GM18861 (cell line): ENCODE measurements at regions not wholly inside any gene's neighbourhood (a gene's known extent, or its start where the extent isn't known, plus 50 kb on each side); places are given as distances from the start of the nearest gene placed in this dataset.
"Not testable (repeated sequence)": the region's sequence is repeated elsewhere in the genome, so short reads cannot be mapped to it uniquely, and the experiment has no call there.

Source experiments
- ATAC-seq: cut with Tn5 transposase; IDR thresholded peaks from one replicate; pipeline ENCODE4 v1.9.1; 2021; ENCODE audit not compliant: unreplicated experiment

DNA sequence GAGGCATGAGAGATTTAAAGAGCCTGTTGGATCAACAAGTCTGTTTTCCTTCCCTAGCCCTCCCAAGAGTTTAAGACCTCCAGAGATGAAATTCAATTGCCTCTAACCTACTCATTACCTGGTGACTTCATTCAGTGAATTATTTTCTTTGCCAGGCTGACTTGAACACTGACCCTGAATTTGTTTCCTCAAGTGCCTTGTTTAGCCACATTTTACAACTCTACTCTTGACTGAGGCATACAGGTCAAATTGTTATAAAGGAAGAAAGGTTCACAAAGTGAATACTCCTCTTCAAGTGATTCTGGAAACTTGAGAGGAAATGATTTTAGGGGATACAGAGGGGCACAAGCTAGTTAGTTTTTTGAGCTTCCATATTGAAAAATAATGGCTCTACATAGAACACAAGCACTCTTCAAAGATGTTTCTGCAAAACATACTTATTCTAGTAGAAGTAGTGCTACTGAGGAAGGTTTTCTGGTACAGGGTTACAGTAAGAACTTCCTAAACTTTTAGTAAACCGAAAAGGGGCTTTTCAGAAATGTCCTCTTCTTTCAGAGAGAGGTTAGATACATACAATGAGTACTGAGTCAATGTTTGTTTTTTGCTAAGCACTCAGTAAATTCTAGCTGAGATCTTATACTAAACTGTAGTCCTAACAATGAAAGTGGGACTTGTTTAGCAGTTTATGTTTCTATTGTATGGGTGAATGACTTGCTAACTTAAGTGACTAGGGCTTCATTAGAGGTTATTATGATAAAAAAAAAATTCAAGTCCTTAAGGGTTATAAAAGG is 137.4 kb upstream of the SATB1 start:
- ATAC-seq = no peak

GRCh38 chr3:18559331-18559842 is 134.2 kb upstream of the SATB1 start:
- ATAC-seq = peak; percentile 46

GRCh38 chr3:18558507-18558906 is 133.4 kb upstream of the SATB1 start:
- ATAC-seq = no peak

DNA sequence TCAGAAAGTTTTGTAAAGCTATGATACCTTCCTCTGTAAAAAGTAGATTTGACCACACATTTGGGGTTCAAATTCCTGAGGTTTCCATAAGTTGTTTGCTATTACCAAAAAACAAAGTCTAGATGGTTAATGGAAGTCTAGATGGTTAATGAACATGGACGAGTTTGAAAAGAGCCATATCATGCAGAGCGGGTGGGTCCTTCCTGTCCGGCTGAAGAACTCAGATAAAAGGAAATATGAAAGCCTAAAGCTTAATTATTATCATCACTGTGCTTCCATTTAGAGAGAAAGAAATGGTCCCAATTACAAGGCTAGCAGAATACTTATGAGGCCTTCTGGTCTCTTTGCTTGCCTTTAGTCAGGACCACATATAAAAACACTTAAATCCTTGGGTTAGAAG is 132.1 kb upstream of the SATB1 start:
- ATAC-seq = no peak

DNA sequence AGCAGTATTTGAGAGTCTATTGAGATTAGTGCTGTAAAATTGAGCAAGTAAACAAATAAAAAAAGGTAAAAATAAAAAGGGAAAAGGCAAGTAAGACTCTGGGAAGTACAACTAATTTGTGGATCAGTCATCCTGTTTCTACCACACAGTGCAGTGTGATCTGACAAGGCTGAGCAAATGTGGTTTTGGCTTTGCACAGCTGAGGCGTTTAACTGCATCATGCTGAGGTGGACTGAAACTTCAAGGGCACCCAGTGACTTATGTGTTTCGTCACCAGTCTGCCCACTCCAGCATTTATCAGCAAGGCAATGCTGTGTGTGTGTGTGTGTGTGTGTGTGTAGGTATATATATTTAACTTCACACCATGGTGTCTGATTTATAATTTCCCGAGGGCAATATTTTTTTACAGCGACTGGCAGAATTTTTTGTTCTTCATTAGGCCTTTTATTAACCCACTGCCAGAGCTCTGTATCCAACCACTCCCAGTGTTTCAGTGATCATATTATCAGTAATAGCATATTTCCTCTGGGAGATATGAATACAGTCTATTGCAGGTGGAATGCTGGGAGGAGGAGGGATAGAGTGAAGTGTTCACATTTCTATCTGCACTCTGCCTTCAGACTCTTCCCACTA is 131.5 kb upstream of the SATB1 start:
- ATAC-seq = peak; percentile 80

GRCh38 chr3:18556001-18556408 is 130.9 kb upstream of the SATB1 start:
- ATAC-seq = peak; percentile 22

- ATAC-seq = not testable (repeated sequence)
Measured at GRCh38 chr3:18552579-18553105, 127.5 kb upstream of the SATB1 start.

DNA sequence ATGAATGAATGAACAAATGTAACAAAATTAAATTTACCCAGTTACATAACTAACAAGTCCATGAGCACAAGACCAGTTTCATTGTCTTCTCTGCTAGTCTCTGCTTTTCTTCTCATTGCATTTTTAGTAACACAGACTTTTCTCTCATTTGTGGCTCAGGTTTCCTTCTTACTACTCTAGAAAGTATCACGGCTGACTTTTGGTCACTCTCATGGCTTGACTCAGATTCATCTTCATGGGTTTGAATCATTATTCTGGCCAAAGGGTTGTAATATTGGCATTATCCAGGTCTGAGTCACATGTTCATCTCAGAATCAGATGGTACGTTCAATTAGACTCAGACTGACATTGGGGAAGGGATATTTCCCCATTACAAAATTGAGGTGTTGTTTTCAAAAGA is 121.5 kb upstream of the SATB1 start:
- ATAC-seq = no peak

GRCh38 chr3:18544146-18544545 is 119.0 kb upstream of the SATB1 start:
- ATAC-seq = no peak

GRCh38 chr3:18538463-18539230 is 113.5 kb upstream of the SATB1 start:
- ATAC-seq = no peak

DNA sequence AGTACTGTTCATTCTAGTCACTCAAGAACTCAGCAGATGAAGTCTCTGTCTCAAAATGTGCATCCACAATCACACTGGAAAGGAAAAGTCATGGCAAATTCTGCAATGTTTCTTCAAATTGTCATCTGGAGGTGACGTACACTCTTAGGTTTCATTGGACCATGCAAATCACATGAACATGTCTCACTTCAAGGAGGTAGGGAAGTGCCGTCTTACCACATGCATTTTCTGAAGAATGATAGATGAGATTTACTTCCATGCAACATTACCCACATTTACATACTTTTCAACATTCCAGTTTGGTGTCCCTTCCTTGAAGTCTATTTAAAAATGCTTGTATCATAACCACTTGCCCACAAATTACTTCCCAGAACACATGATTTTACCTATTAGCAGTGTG is 107.9 kb upstream of the SATB1 start:
- ATAC-seq = no peak

- peak; percentile 97 for ATAC-seq
Measured at GRCh38 chr3:18531662-18532061, 106.5 kb upstream of the SATB1 start.

GRCh38 chr3:18529631-18530030 is 104.5 kb upstream of the SATB1 start:
- no peak for ATAC-seq

GRCh38 chr3:18527691-18528090 is 102.6 kb upstream of the SATB1 start:
- ATAC-seq = no peak

GRCh38 chr3:18526667-18527066 is 101.5 kb upstream of the SATB1 start:
- no peak for ATAC-seq

GRCh38 chr3:18516170-18516569 is 91.0 kb upstream of the SATB1 start:
- ATAC-seq = not testable (repeated sequence)

GRCh38 chr3:18513091-18513490 is 88.0 kb upstream of the SATB1 start:
- no peak for ATAC-seq

DNA sequence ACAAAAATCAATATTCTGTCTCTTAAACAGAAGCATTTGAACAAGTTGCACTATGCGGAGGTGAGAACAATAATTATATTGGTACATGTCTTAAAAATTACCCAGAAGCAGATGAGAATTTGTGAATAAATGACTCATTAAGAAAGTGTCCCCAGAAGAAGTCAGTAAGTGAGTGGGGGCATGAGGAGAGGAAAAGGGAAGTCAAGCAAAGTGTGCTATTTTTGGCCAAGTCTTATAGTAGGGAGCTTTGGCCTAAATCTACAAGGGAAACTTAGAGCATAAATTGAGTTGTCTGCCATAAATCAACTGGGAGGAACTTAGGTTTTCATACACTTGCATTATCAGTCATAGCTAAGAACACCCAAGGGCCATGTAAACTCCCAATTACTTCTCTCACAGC is 86.9 kb upstream of the SATB1 start:
- ATAC-seq = no peak

DNA sequence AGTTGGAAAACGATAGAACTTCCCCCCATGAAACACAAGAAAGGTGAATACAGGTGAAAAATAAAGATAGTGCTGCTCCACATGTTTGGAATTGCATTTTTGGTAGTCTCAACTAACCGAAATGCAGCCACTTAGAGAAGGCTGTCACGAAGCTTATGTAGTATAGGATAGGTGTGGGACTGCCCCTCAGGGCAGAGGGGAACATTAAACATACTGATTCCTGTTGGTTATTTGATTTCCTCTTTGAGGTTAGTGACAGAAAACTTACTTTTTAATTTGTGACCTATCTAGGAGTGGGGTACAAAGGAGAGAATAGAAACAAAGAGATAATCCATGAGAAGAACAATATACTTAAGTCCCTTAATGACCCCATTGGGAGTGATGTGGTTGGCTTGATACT is 85.8 kb upstream of the SATB1 start:
- no peak for ATAC-seq

- no peak for ATAC-seq
Measured at GRCh38 chr3:18507333-18507732, 82.2 kb upstream of the SATB1 start.

GRCh38 chr3:18505056-18505455 is 79.9 kb upstream of the SATB1 start:
- ATAC-seq = no peak
